ENCODE measurements at regions not wholly inside any gene's neighbourhood (a gene's known extent, or its start where the extent isn't known, plus 50 kb on each side); places are given as distances from the start of the nearest gene placed in this dataset.
"Not testable (repeated sequence)": the region's sequence is repeated elsewhere in the genome, so short reads cannot be mapped to it uniquely, and the experiment has no call there.

- not testable (repeated sequence) for DNase-seq (ENCODE audit: low read depth in 3 of 3, low spot score in 1 of 3)
These were observed 102.5 kb downstream of the CDRT15L2 start for GRCh38 chr17:20681746-20682722.

- DNase-seq (ENCODE audit: low read depth in 3 of 3, low spot score in 1 of 3): not testable (repeated sequence)
These were observed 104.2 kb downstream of the CDRT15L2 start for GRCh38 chr17:20683651-20684229.

- DNase-seq (ENCODE audit: low read depth in 3 of 3, low spot score in 1 of 3): not testable (repeated sequence)
These were observed 105.5 kb downstream of the CDRT15L2 start for GRCh38 chr17:20684975-20685374.

- not testable (repeated sequence) for DNase-seq (ENCODE audit: low read depth in 3 of 3, low spot score in 1 of 3)
These were observed 108.1 kb downstream of the CDRT15L2 start for GRCh38 chr17:20687584-20687983.

- DNase-seq (ENCODE audit: low read depth in 3 of 3, low spot score in 1 of 3): not testable (repeated sequence)
These were observed 109.7 kb downstream of the CDRT15L2 start for GRCh38 chr17:20689170-20689749.

GRCh38 chr17:20692706-20693105, 113.2 kb downstream of the CDRT15L2 start:
- not testable (repeated sequence) for DNase-seq (ENCODE audit: low read depth in 3 of 3, low spot score in 1 of 3)

GRCh38 chr17:20695871-20696270, 116.3 kb downstream of the CDRT15L2 start:
- not testable (repeated sequence) for DNase-seq (ENCODE audit: low read depth in 3 of 3, low spot score in 1 of 3)

- not testable (repeated sequence) for DNase-seq (ENCODE audit: low read depth in 3 of 3, low spot score in 1 of 3)
These were observed 119.1 kb downstream of the CDRT15L2 start for GRCh38 chr17:20698463-20699206.

GRCh38 chr17:20700528-20700927, 121.0 kb downstream of the CDRT15L2 start:
- DNase-seq (ENCODE audit: low read depth in 3 of 3, low spot score in 1 of 3): not testable (repeated sequence)

- not testable (repeated sequence) for DNase-seq (ENCODE audit: low read depth in 3 of 3, low spot score in 1 of 3)
These were observed 121.8 kb downstream of the CDRT15L2 start for GRCh38 chr17:20701366-20701765.

GRCh38 chr17:20702692-20703091, 123.2 kb downstream of the CDRT15L2 start:
- DNase-seq (ENCODE audit: low read depth in 3 of 3, low spot score in 1 of 3): no peak

- DNase-seq (ENCODE audit: low read depth in 3 of 3, low spot score in 1 of 3): no peak
These were observed 124.3 kb downstream of the CDRT15L2 start for GRCh38 chr17:20703781-20704180.

GRCh38 chr17:20705186-20705585, 125.7 kb downstream of the CDRT15L2 start:
- not testable (repeated sequence) for DNase-seq (ENCODE audit: low read depth in 3 of 3, low spot score in 1 of 3)

GRCh38 chr17:20706751-20707373, 127.3 kb downstream of the CDRT15L2 start:
- no peak for DNase-seq (ENCODE audit: low read depth in 3 of 3, low spot score in 1 of 3)

- not testable (repeated sequence) for DNase-seq (ENCODE audit: low read depth in 3 of 3, low spot score in 1 of 3)
These were observed 129.3 kb downstream of the CDRT15L2 start for GRCh38 chr17:20708821-20709220.

GRCh38 chr17:20716481-20716880, 137.0 kb downstream of the CDRT15L2 start:
- DNase-seq (ENCODE audit: low read depth in 3 of 3, low spot score in 1 of 3): not testable (repeated sequence)

- DNase-seq (ENCODE audit: low read depth in 3 of 3, low spot score in 1 of 3): no peak
These were observed 141.6 kb downstream of the CDRT15L2 start for GRCh38 chr17:20721171-20721570.

GRCh38 chr17:20724391-20724790, 144.9 kb downstream of the CDRT15L2 start:
- DNase-seq (ENCODE audit: low read depth in 3 of 3, low spot score in 1 of 3): not testable (repeated sequence)

- DNase-seq (ENCODE audit: low read depth in 3 of 3, low spot score in 1 of 3): not testable (repeated sequence)
These were observed 147.7 kb downstream of the CDRT15L2 start for GRCh38 chr17:20727201-20727600.

- DNase-seq (ENCODE audit: low read depth in 3 of 3, low spot score in 1 of 3): no peak
These were observed 148.7 kb downstream of the CDRT15L2 start for GRCh38 chr17:20728181-20728580.
